ENCODE measurements at regions not wholly inside any gene's neighbourhood (a gene's known extent, or its start where the extent isn't known, plus 50 kb on each side); places are given as distances from the start of the nearest gene placed in this dataset.

DNA sequence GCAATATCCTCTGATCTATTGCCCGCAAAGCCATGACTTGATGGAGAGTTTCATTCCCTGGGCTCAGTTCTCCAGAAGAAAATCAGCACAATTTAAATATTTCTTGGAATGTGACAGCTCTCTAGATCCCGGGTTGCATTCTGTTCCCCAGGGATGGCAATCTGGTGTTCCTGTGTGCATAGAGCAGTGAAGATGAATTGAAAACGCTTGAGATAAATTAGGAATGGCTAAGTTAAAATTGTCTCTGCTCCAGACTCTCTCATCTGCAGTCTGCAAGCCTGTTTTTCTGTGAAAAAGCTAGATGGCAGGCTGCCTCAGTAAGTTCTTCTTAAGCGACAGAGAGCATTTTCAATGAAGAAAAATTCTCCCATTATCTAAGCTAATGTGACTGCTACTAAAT is 582.5 kb upstream of the MGAT4C start:
- no peak overlapping the region for H3K4me3 ChIP-seq (ENCODE audit: low read length)
- DNase-seq (ENCODE audit: low read depth), result no peak
- TF ChIP-seq, protein P1, sequence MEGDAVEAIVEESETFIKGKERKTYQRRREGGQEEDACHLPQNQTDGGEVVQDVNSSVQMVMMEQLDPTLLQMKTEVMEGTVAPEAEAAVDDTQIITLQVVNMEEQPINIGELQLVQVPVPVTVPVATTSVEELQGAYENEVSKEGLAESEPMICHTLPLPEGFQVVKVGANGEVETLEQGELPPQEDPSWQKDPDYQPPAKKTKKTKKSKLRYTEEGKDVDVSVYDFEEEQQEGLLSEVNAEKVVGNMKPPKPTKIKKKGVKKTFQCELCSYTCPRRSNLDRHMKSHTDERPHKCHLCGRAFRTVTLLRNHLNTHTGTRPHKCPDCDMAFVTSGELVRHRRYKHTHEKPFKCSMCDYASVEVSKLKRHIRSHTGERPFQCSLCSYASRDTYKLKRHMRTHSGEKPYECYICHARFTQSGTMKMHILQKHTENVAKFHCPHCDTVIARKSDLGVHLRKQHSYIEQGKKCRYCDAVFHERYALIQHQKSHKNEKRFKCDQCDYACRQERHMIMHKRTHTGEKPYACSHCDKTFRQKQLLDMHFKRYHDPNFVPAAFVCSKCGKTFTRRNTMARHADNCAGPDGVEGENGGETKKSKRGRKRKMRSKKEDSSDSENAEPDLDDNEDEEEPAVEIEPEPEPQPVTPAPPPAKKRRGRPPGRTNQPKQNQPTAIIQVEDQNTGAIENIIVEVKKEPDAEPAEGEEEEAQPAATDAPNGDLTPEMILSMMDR (IDR thresholded peaks at IDR 0.05; ENCODE audit: insufficient read depth, low read depth, low read length, missing control alignments), result no peak

DNA sequence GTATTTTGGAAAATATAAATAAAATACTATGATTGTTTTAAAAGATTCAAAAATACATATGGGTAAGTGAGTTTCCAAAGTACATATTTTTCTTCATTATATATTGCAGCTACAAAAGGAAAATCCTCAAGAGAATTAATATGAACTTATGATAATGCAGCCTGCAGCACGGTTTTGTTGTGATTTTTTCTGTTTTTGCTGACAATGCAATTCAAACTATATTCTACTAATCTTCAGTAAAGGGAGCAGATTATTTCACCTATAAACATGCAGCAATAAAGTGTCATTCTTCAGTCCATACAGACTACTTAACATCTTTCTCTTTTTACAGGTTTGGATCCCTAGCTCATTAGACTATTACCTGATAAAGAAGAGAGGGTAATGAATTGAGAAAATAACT is 582.1 kb upstream of the MGAT4C start:
- H3K4me3 ChIP-seq (ENCODE audit: low read length), result no peak overlapping the region
- no peak for DNase-seq (ENCODE audit: low read depth)
- TF ChIP-seq, protein P1 (IDR thresholded peaks at IDR 0.05; ENCODE audit: insufficient read depth, low read depth, low read length, missing control alignments), result no peak

- DNase-seq (ENCODE audit: low read depth), result no peak
- no peak overlapping the region for H3K4me3 ChIP-seq (ENCODE audit: low read length)
- TF ChIP-seq, protein P1 (IDR thresholded peaks at IDR 0.05; ENCODE audit: insufficient read depth, low read depth, low read length, missing control alignments), result no peak
Measured at GRCh38 chr12:86837246-86837645, 581.1 kb upstream of the MGAT4C start.

- TF ChIP-seq, protein P1 (IDR thresholded peaks at IDR 0.05; ENCODE audit: insufficient read depth, low read depth, low read length, missing control alignments), result no peak
- DNase-seq (ENCODE audit: low read depth), result no peak
- H3K4me3 ChIP-seq (ENCODE audit: low read length), result no peak overlapping the region
Measured at GRCh38 chr12:86834217-86834616, 578.0 kb upstream of the MGAT4C start.

DNA sequence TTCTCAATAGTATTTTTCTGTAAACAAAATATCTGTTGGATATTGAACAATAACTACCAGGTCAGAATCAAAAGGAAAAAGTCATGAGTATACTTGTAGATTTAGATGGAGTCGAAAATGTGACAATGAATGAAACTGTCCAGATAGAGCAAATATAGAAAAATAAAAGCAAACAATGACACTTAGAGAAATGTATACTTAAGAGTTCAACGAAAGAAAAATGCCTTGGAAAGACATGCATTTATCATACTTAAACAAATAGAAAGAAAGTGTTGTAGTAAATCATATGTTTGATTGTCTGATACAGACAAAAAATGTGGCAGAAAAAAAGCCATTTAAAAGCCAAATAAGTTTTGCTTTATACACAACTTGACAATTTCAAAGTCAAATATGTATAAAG is 571.2 kb upstream of the MGAT4C start:
- DNase-seq (ENCODE audit: low read depth), result no peak
- no peak overlapping the region for H3K4me3 ChIP-seq (ENCODE audit: low read length)
- TF ChIP-seq, protein P1 (IDR thresholded peaks at IDR 0.05; ENCODE audit: insufficient read depth, low read depth, low read length, missing control alignments), result no peak

- H3K4me3 ChIP-seq (ENCODE audit: low read length), result no peak overlapping the region
- no peak for DNase-seq (ENCODE audit: low read depth)
- TF ChIP-seq, protein P1 (IDR thresholded peaks at IDR 0.05; ENCODE audit: insufficient read depth, low read depth, low read length, missing control alignments), result no peak
Measured at GRCh38 chr12:86826051-86826450, 569.9 kb upstream of the MGAT4C start.

DNA sequence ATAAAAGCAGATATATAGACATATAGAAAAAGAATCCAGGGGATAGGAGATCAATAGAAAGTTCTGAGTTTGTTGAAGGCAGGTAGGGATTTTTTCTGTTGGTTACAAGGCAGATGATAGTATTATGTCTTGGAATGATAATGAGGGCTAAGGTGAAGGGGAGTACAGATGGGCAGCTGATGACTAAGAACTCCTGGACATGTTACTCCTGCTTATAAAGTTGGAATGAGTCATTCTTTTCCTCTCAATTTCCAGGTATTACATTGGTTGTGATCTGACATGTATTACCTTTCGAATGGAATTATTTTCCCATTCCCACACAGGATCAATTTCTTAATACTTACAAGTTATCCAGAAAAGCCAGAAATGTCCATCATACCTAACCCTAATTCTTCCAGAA is 545.2 kb upstream of the MGAT4C start:
- DNase-seq (ENCODE audit: low read depth), result peak; percentile 56
- no peak overlapping the region for H3K4me3 ChIP-seq (ENCODE audit: low read length)
- TF ChIP-seq, protein P1 (IDR thresholded peaks at IDR 0.05; ENCODE audit: insufficient read depth, low read depth, low read length, missing control alignments), result no peak
